ENCODE measurements at regions not wholly inside any gene's neighbourhood (a gene's known extent, or its start where the extent isn't known, plus 50 kb on each side); places are given as distances from the start of the nearest gene placed in this dataset.

DNA sequence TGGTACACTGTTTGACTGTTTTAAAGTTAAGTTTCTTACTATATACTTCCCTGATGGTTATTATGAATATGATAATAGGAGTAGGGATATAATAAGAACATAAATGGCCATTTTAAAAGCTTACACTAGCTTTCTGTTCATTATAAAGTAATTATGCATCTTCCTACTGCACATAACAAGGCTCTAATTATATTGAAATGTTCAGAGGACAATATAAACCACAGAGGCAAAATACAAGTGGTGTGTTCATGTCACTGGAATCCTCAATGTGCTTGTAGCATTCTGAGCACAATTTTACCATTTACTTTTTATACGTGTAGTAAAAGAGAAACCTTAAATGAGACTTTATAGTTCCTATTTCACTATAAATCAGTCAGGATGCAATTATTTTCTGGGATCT is 268.3 kb downstream of the TMA16 start:
- no peak for DNase-seq (ENCODE audit: low read depth)

DNA sequence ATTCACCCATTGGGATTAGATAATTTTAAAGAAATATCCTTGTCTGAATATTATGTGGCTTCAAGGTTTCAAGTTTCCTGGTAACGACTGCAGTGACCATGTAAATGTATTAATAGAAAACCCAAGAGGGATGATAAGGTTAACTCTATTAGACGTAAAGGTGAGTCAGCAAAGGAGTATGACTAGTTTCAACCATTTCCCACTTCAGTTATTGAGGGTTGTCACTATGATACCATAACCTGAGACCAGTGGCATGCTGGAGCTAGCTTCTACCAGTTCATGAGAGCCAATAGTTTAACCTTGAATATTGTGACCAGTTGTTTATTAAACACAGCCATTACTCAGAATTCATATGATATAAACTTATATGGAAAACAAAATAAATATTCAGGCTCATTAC is 270.1 kb downstream of the TMA16 start:
- DNase-seq (ENCODE audit: low read depth) = no peak

DNA sequence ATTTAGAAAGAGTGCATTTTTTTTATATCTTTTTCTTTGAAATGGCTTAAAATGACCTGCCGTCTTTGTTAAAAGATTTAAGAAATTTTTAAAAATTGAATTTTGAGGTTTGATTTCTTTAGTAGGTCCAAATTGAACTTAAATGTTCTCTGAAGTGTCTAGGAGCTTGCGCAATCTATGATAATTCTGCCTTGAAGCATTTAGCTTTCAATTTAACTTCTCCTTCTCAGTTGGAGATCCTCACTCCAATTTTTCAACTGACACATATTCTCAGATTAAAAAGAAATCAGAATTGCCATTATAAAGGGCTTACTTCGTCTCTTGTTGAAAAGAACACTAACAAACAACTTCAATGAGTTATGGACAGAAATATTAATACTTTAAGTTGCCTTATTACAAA is 273.5 kb downstream of the TMA16 start:
- DNase-seq (ENCODE audit: low read depth) = no peak

- DNase-seq (ENCODE audit: low read depth) = no peak
Measured at GRCh38 chr4:163772238-163772637, 277.7 kb downstream of the TMA16 start.

DNA sequence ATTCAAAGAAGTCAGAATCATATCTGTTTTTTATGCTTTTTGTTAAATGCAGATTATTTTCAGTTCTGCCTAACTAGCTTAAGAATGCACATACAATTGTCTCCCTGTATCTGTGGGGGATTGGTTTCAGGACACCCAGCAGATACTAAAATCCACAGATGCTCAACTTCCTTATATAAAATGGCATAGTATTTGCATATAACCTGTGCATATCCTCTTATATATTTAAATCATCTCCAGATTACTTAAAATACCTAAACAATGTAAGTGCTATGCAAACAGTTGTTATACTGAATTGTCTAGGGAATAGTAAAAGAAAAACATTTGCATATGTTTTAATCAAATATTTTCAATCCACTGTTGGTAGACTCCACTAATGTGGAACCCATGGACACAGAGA is 279.4 kb downstream of the TMA16 start:
- DNase-seq (ENCODE audit: low read depth) = no peak

- peak; percentile 61 for DNase-seq (ENCODE audit: low read depth)
Measured at GRCh38 chr4:163776957-163777356, 282.5 kb downstream of the TMA16 start.

DNA sequence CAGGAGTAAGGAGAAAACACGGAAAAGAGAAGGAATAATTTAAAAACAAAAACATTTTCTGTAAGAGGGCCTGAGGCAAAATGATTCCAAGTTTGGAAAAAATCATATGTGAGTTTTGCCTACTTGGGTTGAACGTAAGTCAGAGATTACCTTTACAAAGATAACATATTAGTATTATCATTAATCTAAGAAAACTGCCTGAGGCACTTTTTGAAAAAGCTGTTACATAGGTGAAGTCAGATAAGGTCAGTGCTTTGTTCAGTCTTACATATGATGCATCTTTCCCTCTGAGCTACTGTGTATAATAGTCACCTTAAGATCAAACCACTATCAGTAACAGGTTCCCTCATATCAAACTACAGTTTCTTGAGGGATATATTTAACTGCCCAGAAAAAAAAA is 287.2 kb downstream of the TMA16 start:
- DNase-seq (ENCODE audit: low read depth) = no peak

GRCh38 chr4:163790231-163790630 is 295.7 kb downstream of the TMA16 start:
- no peak for DNase-seq (ENCODE audit: low read depth)

- no peak for DNase-seq (ENCODE audit: low read depth)
Measured at GRCh38 chr4:163795885-163796284, 301.4 kb downstream of the TMA16 start.

GRCh38 chr4:163804001-163804400 is 309.5 kb downstream of the TMA16 start:
- DNase-seq (ENCODE audit: low read depth) = no peak

DNA sequence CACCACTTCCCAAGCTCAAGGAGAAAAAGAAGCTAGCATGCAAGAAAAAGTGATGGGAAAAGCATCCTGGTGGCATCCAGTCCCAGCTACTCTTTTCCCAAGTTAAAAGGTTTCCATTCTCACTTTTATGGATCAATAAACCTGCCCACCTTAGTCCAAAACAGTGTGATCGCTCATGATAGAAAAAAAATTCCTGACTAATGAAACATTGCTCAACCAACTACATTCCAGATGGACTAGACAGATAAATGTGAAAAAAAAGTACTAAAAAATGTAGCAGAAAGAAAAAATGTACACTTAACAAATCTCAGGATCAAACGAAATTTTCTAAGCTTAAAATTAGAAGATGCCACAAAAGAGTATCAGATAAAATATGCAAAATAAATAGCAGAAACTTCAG is 312.2 kb downstream of the TMA16 start:
- peak; percentile 32 for DNase-seq (ENCODE audit: low read depth)

- no peak for DNase-seq (ENCODE audit: low read depth)
Measured at GRCh38 chr4:163808011-163808410, 313.5 kb downstream of the TMA16 start.

DNA sequence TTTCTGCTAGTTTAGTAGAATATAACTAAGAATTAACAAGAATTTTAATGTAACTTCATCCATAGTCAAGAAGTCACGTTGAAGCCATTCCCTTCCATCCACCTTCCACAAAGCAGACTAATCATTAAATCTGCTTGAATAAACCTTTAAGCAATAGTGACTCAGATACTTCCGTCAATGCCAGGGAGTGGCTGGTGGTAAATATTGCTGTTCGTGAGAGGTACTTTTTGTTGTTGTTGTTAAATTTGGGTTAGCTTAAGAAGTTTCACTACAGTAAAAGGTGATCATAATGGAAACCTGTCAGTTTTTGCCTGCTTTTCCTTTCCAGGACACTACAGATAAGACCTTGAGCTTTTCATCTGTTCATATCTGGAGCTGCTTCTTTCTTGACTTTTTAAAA is 316.3 kb downstream of the TMA16 start:
- DNase-seq (ENCODE audit: low read depth) = no peak

GRCh38 chr4:163815776-163816175 is 321.3 kb downstream of the TMA16 start:
- DNase-seq (ENCODE audit: low read depth) = no peak

GRCh38 chr4:163816494-163816893 is 322.0 kb downstream of the TMA16 start:
- DNase-seq (ENCODE audit: low read depth) = peak; percentile 6

DNA sequence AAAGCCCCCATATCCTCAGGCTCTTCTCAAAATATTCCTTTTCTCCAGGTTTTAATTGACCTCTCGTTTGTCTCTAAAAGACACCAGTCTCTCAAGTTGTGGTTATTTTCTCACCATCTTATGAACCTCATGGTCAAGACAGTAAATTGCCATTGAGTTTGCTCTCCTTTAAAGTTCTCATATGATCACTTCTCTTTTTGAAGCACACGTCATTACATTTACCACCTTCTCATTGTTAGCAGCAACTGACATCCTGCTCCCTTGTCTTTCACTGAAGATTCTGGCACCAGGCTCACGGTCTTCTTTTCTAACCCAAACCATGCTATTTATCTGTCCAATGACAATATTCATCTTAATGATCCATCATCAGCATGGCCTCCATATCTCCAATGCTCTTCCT is 324.2 kb downstream of the TMA16 start:
- DNase-seq (ENCODE audit: low read depth) = no peak

GRCh38 chr4:163833669-163834068 is 339.2 kb downstream of the TMA16 start:
- DNase-seq (ENCODE audit: low read depth) = no peak

DNA sequence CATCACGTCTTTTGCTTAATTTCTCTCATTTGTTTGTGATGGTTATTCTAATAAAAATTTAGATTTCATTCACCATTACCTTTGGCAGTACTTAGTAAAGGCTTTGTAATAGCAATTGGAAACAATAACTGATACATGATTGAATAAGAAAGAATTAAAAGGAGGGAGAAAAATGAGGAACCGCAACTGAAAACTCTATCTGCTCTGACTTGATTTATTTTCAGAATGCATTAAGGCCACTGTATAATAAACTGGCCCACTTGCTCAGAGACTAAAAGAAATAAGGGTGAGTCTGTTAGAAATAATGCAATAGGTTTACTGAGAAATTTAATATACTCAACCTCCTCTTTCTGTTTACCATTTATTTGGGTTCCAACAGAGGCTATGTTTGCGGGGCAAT is 351.5 kb downstream of the TMA16 start:
- DNase-seq (ENCODE audit: low read depth) = no peak

- no peak for DNase-seq (ENCODE audit: low read depth)
Measured at GRCh38 chr4:163852246-163852645, 357.8 kb downstream of the TMA16 start.

- no peak for DNase-seq (ENCODE audit: low read depth)
Measured at GRCh38 chr4:163857903-163858302, 363.4 kb downstream of the TMA16 start.

DNA sequence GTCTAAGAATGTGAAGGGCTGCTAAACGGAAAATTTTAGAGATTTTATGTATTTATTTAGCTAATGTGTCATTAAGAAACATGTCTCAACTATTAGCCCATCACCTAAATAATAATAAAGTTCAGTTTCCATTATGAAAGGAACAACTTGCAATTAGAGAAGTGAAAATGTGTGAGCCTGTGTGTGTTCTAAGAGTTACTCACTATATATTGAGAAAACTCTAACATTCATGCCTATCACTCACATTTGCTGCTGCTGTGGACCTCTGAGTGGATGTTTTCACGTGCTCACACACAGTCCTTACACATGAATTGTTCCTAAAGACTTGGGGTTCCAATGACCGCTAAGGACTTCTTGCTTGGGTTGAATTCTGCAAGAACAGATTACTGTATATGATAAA is 364.0 kb downstream of the TMA16 start:
- no peak for DNase-seq (ENCODE audit: low read depth)

- no peak for DNase-seq (ENCODE audit: low read depth)
Measured at GRCh38 chr4:163863082-163863481, 368.6 kb downstream of the TMA16 start.

- DNase-seq (ENCODE audit: low read depth) = no peak
Measured at GRCh38 chr4:163865010-163865409, 370.5 kb downstream of the TMA16 start.

- DNase-seq (ENCODE audit: low read depth) = peak; percentile 76
Measured at GRCh38 chr4:163866728-163867315, 372.3 kb downstream of the TMA16 start.

- no peak for DNase-seq (ENCODE audit: low read depth)
Measured at GRCh38 chr4:163868445-163868844, 374.0 kb downstream of the TMA16 start.

Data from amniotic epithelial cell (primary cell).